ENCODE measurements at regions not wholly inside any gene's neighbourhood (a gene's known extent, or its start where the extent isn't known, plus 50 kb on each side); places are given as distances from the start of the nearest gene placed in this dataset.

GRCh38 chr2:3000968-3001367, 376.6 kb downstream of the EIPR1 start:
- DNase-seq (ENCODE audit: low read depth in 2 of 2, low spot score in 1 of 2) = no peak

GRCh38 chr2:3000125-3000524, 377.5 kb downstream of the EIPR1 start:
- no peak for DNase-seq (ENCODE audit: low read depth in 2 of 2, low spot score in 1 of 2)

DNA sequence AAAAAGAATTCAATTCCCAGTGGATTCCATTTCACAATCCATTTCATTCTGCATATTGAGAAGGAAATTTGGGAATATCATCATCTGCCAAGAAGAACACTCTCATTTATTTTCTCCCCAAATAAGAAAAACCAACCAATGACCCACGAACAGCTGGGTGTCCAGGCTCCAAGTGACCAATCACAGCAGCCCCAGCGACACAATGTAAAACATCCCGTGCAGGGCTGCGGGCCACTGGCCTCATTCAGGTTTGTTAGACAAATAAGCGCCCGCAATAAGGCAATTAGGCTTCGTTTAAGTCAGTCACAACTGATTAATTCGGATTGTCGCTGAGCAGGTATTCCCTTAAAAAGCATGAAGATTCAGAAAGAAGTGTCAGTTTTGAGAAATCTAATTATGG, 378.6 kb downstream of the EIPR1 start:
- DNase-seq (ENCODE audit: low read depth in 2 of 2, low spot score in 1 of 2) = no peak

GRCh38 chr2:2993172-2993692, 384.4 kb downstream of the EIPR1 start:
- DNase-seq (ENCODE audit: low read depth in 2 of 2, low spot score in 1 of 2) = no peak

- no peak for DNase-seq (ENCODE audit: low read depth in 2 of 2, low spot score in 1 of 2)
Observed at GRCh38 chr2:2992634-2993033, 385.0 kb downstream of the EIPR1 start.

- DNase-seq (ENCODE audit: low read depth in 2 of 2, low spot score in 1 of 2) = no peak
Observed at GRCh38 chr2:2985020-2985419, 392.6 kb downstream of the EIPR1 start.

DNA sequence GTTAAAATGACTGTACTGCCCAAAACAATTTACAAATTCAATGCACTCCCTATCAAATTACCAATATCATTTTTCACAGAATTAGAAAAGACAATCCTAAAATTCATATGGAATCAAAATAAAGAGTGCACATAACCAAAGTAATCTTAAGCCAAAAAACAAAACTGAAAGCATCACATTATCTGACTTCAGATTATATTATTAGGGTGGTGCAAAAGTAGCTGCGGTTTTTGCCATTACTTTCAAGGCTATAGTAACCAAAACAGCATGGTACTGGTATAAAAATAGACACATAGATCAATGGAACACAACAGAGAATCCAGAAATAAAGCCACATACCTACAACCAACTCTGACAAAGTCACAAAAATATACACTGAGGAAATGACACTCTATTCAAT, 396.6 kb downstream of the EIPR1 start:
- DNase-seq (ENCODE audit: low read depth in 2 of 2, low spot score in 1 of 2) = no peak

- no peak for DNase-seq (ENCODE audit: low read depth in 2 of 2, low spot score in 1 of 2)
Observed at GRCh38 chr2:2974982-2975381, 402.6 kb downstream of the EIPR1 start.

DNA sequence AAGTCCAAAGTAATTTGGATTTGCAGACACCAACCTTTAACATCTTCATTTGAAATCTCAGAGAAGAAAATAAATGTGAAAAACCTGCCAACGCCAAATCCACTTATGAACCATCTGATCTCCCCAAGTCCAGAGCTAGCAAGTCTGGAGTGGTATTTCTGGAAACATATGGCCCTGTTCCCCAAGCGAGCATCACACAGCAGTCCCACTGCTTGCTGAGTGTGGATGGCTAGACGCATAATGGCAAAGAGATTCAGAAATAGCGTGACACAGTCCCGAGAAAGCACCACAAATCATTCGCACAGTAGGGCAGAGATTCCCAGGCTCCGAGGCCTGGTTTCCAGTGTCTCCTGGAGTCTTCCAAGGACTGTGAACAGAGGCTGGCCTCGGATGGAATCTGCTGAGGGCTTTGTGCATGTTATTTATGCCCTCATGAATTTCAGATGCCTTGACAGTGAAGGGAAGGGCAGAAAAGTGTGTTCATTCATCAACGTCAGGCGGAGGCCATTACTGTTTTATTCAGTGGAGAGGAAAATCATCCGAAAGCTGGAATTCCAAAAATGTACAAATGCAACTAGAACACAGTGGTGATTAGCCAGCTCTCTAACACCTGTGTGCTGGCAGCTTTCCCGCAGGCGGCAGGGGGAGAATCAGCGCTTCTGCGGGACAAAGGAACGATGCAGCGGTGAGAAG, 417.0 kb downstream of the EIPR1 start:
- no peak for DNase-seq (ENCODE audit: low read depth in 2 of 2, low spot score in 1 of 2)

- no peak for DNase-seq (ENCODE audit: low read depth in 2 of 2, low spot score in 1 of 2)
Observed at GRCh38 chr2:2950403-2950952, 427.1 kb downstream of the EIPR1 start.

DNA sequence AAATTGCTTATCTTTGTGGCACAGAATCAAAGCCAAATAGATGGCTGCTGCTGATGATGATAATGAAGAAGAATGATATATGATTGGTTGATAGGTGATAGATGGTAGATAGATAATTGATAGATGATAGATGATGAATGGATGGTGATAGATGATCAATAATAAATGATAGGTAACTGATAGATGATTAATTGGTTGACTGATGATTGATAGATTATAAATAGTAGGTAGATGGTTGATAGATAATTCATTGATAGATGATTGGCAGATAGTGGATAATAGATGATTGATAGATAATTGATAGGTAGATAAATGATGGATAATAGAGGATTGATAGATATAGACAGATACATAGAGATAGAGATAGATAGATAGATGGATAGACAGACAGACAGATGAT, 430.2 kb downstream of the EIPR1 start:
- no peak for DNase-seq (ENCODE audit: low read depth in 2 of 2, low spot score in 1 of 2)

DNA sequence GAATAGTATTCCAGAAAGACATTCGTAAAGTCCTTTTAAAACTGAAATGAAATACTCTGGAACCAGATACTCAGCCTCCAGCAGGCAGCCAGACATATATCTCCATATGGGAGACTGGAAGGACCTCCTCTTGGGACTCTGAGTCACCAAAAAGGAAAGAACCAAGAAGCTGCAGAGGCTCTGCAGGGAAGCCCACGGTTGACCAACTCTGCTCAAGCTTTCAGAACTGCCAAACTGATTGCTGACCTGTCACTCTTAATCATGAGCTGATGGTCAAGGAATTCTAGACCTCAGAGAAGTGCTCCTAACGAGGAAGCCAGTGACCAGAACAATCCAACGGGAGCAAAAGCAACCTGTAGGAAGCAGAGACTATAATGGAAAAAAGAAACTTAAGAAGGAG, 434.7 kb downstream of the EIPR1 start:
- DNase-seq (ENCODE audit: low read depth in 2 of 2, low spot score in 1 of 2) = no peak

DNA sequence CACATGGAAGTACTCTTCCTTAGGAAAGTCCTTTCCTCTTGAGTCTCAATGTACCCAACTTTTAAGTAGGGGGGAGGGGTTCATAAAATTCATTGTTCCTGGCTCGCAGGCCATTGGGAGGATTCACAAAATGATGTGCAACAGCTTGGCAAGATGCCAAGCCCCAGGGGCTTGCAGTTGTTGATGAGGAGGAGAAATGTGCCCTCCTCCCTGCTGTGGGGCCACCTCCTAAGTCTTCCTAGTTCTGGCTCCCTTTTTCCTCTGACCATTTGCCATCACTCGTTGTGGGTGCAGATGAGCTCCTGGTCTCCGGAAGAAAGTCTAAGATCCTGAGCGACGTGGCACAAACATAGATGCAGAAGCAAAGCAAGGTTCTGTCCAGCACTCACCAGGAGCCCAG, 435.4 kb downstream of the EIPR1 start:
- no peak for DNase-seq (ENCODE audit: low read depth in 2 of 2, low spot score in 1 of 2)

- no peak for DNase-seq (ENCODE audit: low read depth in 2 of 2, low spot score in 1 of 2)
Observed at GRCh38 chr2:2941205-2941604, 436.4 kb downstream of the EIPR1 start.

DNA sequence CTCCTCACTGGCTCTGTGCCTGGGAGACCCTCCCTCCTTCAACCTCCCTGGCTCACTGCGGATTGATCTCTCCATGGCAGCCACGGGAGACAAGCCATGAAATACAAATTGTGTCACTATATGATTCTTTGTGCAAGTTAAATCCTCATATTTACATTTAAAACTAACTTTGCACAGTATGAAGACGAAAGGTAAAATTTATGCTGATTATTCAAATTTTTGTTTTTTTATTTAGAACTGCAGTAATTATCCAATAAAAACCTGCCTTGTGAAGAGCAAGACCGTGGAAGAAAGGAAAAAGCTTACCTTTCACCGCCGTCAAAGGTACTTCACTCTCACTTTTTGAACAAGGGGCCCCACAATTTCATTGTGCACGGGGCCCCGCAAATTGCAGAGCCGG, 436.9 kb downstream of the EIPR1 start:
- no peak for DNase-seq (ENCODE audit: low read depth in 2 of 2, low spot score in 1 of 2)

DNA sequence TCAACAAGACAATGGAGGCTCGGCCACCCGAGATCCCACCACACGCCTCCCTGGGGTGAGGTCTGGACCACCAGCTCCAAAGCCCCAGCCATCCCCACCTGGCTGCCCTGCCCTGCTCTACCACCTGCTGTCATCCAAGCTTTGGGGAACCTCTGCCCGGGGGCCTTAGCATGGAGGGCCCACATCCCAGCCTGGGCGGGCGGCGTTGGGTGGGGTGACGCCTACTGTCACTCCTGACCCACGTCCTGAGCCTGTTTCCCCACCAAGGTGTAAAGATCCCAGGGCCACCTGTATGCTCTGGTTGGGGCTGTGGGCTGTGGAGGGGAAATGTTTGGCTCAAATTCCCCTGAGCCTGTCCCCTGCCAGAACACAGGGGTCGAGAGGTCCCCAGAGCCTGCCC, 437.6 kb downstream of the EIPR1 start:
- DNase-seq (ENCODE audit: low read depth in 2 of 2, low spot score in 1 of 2) = no peak

DNA sequence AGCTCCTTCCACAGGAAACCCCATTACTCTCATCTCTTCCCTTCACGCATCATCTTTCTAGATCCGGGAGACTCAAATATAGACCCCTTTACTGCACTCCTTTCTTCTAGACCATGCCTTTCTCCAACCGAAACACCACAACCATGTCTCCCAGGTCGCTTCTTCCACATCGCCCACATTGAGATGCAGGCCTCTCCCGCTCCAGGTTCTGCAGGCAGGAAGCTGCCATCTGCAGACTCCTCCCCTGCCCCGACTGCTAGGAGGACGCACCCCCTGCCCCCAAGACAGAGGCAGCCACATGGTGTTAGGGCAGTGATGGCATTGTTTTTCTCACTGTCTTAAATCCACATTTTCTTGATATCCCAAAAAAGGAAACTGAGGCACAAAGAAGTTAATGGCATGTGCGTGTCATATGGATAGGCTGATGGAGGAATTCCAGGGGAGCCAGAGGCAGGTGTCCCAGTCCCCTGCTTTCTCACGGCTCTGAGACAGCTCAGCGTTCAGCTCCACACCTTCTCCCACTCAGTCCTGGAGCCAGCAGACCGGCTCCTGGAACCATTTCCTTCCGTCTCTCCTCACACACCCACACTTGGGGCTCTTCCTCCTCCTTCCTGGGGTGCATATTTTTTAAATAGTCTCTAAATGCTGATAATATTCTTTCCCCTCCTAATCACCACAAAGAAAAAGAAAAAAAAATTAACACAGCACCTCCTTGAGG, 438.4 kb downstream of the EIPR1 start:
- no peak for DNase-seq (ENCODE audit: low read depth in 2 of 2, low spot score in 1 of 2)

- no peak for DNase-seq (ENCODE audit: low read depth in 2 of 2, low spot score in 1 of 2)
Observed at GRCh38 chr2:2938481-2938880, 439.1 kb downstream of the EIPR1 start.

GRCh38 chr2:2935445-2936149, 442.0 kb downstream of the EIPR1 start:
- DNase-seq (ENCODE audit: low read depth in 2 of 2, low spot score in 1 of 2) = no peak

- no peak for DNase-seq (ENCODE audit: low read depth in 2 of 2, low spot score in 1 of 2)
Observed at GRCh38 chr2:2933426-2933825, 444.2 kb downstream of the EIPR1 start.

DNA sequence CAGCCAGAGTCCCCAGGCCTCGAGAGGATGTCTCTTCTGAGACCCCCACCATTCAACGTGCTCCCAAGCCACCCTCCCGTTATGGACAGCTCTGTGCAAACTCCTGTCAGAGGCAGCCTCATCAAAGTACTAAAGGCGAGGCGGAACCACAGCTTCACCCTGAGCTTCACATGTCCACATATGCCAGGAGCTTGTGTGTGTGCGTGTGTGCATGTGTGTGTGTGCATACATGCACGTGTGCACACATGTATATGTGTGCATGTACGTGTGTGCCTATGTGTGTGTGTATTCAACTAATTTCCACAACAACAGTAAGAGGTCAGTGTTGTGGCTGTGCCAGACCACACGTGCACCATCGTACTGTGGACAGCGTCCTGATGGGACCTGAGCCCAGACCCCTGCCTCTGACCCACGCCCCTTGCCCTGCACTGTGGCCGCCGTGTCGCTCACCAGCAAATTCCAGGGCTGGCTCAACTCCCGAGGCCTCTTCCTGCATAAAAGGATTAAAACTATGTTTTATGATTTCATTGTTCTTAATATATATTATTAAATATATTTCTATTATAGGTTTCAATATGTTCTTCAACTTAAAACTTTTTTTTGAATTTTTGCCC, 444.8 kb downstream of the EIPR1 start:
- no peak for DNase-seq (ENCODE audit: low read depth in 2 of 2, low spot score in 1 of 2)

Measured in stimulated activated CD8-positive, alpha-beta memory T cell treated with anti-CD3 and anti-CD28 coated beads, Interleukin-4, amount 100 ng/mL, for 4 hours (primary cell).